ENCODE measurements at regions not wholly inside any gene's neighbourhood (a gene's known extent, or its start where the extent isn't known, plus 50 kb on each side); places are given as distances from the start of the nearest gene placed in this dataset.

DNA sequence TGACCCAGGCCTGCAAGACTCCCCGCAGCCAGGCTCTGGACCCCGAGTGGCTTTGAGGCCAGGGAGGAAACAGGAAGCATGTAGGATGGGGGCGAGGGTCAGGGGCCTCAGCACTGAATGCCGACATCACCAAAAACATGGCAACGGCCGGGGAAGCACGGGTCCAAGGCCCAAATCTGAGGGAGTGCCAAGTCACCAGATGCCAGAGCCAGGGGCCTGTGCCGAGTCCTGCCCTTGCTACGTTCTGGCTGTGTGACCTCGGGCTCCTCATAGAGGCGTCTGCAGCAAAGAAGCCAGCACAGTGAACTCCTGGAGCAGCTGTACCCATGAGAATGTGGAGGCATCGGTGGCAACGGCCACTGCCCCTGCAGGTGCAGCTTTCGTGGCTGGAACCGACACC, 420.7 kb downstream of the CTTN start:
- no peak for DNase-seq

DNA sequence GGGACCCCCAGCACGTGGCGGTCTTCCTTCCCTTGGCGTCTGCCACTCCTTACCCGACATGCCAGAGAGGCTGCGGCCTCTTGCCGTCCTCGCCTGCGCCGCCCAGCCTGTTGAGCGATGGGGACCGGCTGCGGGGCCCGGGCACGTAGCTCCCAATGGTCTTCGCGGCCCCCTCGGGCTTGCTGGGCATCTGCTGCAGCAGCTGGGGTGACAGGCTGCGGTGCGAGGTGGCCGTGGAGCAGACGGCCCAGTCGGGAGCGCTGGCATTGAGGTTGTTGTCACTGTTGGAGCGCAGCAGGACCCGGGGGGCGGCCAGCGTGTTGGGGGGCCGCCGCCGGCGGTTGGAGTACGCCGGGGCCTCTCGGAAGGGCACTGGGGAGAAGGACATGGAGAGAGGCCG, 422.0 kb downstream of the CTTN start:
- TF ChIP-seq, protein P1, sequence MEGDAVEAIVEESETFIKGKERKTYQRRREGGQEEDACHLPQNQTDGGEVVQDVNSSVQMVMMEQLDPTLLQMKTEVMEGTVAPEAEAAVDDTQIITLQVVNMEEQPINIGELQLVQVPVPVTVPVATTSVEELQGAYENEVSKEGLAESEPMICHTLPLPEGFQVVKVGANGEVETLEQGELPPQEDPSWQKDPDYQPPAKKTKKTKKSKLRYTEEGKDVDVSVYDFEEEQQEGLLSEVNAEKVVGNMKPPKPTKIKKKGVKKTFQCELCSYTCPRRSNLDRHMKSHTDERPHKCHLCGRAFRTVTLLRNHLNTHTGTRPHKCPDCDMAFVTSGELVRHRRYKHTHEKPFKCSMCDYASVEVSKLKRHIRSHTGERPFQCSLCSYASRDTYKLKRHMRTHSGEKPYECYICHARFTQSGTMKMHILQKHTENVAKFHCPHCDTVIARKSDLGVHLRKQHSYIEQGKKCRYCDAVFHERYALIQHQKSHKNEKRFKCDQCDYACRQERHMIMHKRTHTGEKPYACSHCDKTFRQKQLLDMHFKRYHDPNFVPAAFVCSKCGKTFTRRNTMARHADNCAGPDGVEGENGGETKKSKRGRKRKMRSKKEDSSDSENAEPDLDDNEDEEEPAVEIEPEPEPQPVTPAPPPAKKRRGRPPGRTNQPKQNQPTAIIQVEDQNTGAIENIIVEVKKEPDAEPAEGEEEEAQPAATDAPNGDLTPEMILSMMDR (IDR thresholded peaks at IDR 0.05; ENCODE audit: low read depth, low read length): no peak
- DNase-seq: no peak
- Histone ChIP-seq H3K4me1 (no peaks in the 10 kb centered on the region), H3K27me3 (peaks cover 23% of the 10 kb centered on the region), H3K4me3 (ENCODE audit: low read depth, low read length) (no peak overlapping the region), H3K9me3 (no peaks in the 10 kb centered on the region), H3K36me3 (no peaks in the 10 kb centered on the region)

More for the DNA sequence above, 420.7 kb downstream of the CTTN start:
- Histone ChIP-seq H3K9me3 (no peaks in the 10 kb centered on the region), H3K4me1 (no peaks in the 10 kb centered on the region), H3K27me3 (peaks cover 10% of the 10 kb centered on the region), H3K4me3 (ENCODE audit: low read depth, low read length) (no peak overlapping the region), H3K36me3 (no peaks in the 10 kb centered on the region)
- TF ChIP-seq, protein P1 (IDR thresholded peaks at IDR 0.05; ENCODE audit: low read depth, low read length): no peak

DNA sequence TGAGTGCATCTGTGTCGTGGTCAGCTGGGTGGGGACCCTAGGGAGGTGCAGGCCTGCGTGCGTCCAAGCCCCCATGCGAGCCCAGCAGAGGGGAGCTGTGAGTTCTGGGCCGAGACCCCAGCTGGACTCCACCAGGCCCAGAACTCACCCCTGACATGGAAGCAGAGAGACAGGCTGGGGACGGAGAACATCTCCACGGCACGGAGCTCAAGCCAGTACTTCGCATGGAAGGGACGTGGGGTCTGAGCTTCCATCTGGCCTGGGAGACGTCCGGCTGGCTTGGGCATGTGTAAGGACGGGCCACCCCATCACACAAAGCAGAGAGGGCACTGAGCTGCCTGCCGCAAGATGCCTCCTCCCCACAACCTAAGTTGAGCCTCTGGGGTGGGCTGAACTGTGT, 422.4 kb downstream of the CTTN start:
- Histone ChIP-seq H3K27me3 (peaks cover 27% of the 10 kb centered on the region), H3K9me3 (no peaks in the 10 kb centered on the region), H3K4me1 (no peaks in the 10 kb centered on the region), H3K36me3 (no peaks in the 10 kb centered on the region), H3K4me3 (ENCODE audit: low read depth, low read length) (no peak overlapping the region)
- TF ChIP-seq, protein P1 (IDR thresholded peaks at IDR 0.05; ENCODE audit: low read depth, low read length): no peak
- DNase-seq: no peak

DNA sequence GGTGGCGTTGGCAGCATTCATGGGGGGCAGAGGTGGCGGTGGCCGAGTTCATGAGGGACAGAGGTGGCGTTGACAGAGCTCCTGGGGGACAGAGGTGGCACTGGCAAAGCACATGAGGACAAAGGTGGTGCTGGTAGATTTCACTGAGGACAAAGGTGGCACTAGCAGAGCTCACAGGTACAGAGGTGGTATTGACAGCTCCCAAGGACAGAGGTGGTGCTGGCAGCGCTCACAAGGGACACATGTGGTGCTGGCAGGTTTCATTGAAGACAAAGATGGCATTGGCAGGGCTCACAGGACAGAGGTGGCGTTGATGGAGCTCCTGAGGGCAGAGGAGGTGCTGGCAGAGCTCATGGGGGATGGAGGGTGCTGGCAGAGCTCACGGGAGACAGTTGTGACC, 425.4 kb downstream of the CTTN start:
- TF ChIP-seq, protein P1 (IDR thresholded peaks at IDR 0.05; ENCODE audit: low read depth, low read length): no peak
- Histone ChIP-seq H3K4me1 (no peaks in the 10 kb centered on the region), H3K27me3 (peaks cover 51% of the 10 kb centered on the region), H3K9me3 (no peaks in the 10 kb centered on the region), H3K36me3 (no peaks in the 10 kb centered on the region), H3K4me3 (ENCODE audit: low read depth, low read length) (no peak overlapping the region)
- no peak for DNase-seq

DNA sequence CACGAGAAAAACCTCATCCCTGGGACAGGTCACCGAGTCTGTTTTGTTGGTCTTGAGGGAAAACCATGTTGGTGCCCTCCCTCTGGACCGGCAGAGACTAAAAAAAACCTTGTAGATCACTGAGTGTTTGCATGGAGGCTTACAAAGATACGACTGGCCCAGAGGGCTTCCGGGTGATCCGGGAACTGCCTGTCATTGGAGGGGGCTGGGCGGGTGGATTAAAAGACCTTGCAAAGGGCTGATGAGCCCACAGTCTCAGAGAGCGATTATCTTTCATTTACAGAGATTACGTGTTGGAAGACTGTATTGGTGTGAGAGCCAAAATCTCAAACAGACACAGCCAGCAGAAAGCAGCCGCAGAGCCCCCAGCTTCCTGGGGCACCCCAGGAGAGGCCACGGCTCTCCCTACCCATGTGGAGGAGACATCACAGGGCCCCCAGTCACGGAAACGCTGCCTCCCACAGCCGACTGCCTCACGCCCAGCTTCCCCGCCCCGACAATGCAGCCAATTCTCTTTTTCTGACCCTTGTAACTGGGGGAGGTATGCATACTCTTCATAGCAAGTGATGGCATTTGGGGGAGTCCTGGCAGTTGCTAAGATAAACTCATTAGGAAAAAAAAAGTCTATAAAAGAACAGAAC, 426.4 kb downstream of the CTTN start:
- Histone ChIP-seq H3K9me3 (no peaks in the 10 kb centered on the region), H3K27me3 (peaks cover 46% of the 10 kb centered on the region), H3K36me3 (no peaks in the 10 kb centered on the region), H3K4me1 (no peaks in the 10 kb centered on the region), H3K4me3 (ENCODE audit: low read depth, low read length) (no peak overlapping the region)
- TF ChIP-seq, protein P1 (IDR thresholded peaks at IDR 0.05; ENCODE audit: low read depth, low read length): no peak
- no peak for DNase-seq

DNA sequence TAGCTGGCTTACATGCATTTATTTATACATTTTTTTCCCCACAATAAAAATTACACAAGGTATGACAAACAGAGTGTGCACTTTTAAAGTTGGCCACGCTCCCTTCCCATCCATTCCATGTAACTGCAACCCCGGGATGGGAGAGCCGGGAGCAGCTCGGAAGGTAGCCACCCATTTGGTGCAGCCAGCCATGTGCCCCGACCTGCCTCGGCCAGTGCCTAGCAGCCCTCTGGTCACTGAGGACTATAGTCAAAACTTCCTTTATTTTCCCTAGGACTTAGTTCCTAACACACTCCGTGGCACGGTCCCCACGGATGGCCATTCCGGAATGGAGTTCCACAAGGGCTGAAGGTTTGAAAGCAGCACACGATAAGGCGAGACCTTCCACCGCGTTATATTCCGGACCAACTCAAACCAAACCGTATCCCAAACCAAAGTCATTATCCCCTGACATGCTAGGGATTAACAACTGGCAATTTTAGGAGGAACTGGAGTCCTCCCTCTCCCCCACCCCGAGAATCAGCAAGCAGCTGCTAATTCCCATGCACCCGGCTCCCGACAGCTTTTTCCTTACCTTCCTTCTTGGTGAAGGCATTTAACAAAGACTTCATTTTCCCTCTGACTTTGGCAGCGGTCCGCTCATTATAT, 426.4 kb downstream of the SHANK2 start:
- H3K4me3 ChIP-seq (ENCODE audit: low read depth, low read length): no peak overlapping the region
- TF ChIP-seq, protein P1 (IDR thresholded peaks at IDR 0.05; ENCODE audit: low read depth, low read length): no peak

More for the DNA sequence above, 426.4 kb downstream of the SHANK2 start:
- H3K9me3 ChIP-seq: no peaks in the 10 kb centered on the region
- no peak for DNase-seq
- peaks cover 58% of the 10 kb centered on the region for H3K27me3 ChIP-seq
- H3K36me3 ChIP-seq: no peaks in the 10 kb centered on the region
- no peaks in the 10 kb centered on the region for H3K4me1 ChIP-seq

Data from BE2C (cell line).